ENCODE measurements at regions not wholly inside any gene's neighbourhood (a gene's known extent, or its start where the extent isn't known, plus 50 kb on each side); places are given as distances from the start of the nearest gene placed in this dataset.
"Not testable (repeated sequence)": the region's sequence is repeated elsewhere in the genome, so short reads cannot be mapped to it uniquely, and the experiment has no call there.

- Histone ChIP-seq H3K27ac (no peak overlapping the region), H3K4me1 (no peaks in the 10 kb centered on the region), H3K4me3 (no peak overlapping the region), H3K9me3 (peaks cover 0 to 14% (median 0%) of the 10 kb centered on the region in 3 donors), H3K27me3 (peaks cover 14% of the 10 kb centered on the region), H3K36me3 (no peaks in the 10 kb centered on the region)
- WGBS, 2 donors (ENCODE audit: low coverage in 1 of 2): 34 to 56% methylated on average over 2 to 4 of the region's 4 CpGs
- TF ChIP-seq EP300 (IDR thresholded peaks at IDR 0.05) (no peak), POLR2A (IDR thresholded peaks at IDR 0.05) (no peak), CTCF (IDR thresholded peaks at IDR 0.05) (no peak)
- ATAC-seq: no peak
Measured at GRCh38 chr9:21533597-21533996, 51.5 kb upstream of the IFNE start.

DNA sequence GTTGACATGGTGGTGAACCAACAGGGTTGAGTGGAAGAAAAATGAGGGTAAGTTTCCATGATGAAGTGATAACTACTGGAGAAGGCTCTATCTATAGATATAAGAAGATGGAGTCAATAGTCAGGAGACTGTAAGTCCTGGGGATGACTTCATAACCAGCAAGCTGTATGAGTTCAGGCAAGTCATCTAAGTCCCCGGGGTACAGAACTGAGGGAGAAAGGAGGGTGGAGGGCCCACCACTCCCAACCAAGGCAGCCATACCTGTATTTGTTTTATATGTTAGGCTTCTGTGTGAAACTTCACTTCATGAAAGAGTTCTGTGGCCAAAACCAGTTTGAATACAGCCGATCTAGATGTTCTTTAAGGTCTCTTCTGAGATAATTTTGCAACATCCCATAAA lies 53.3 kb upstream of the IFNE start:
- Histone ChIP-seq H3K27me3 (peaks cover 13% of the 10 kb centered on the region), H3K4me1 (no peaks in the 10 kb centered on the region), H3K4me3 (no peak overlapping the region), H3K36me3 (no peaks in the 10 kb centered on the region), H3K9me3 (peaks cover 0 to 5% (median 0%) of the 10 kb centered on the region in 3 donors), H3K27ac (no peak overlapping the region)
- ATAC-seq: no peak
- WGBS, 2 donors (ENCODE audit: low coverage in 1 of 2): 64 to 100% methylated on average over 2 of the region's 2 CpGs
- no peak for TF ChIP-seq CTCF (IDR thresholded peaks at IDR 0.05)
- TF ChIP-seq POLR2A (IDR thresholded peaks at IDR 0.05): no peak
- no peak for TF ChIP-seq POLR2AphosphoS5 (IDR thresholded peaks at IDR 0.05)
- no peak for TF ChIP-seq EP300 (IDR thresholded peaks at IDR 0.05)

- no peaks in the 10 kb centered on the region for H3K27me3 ChIP-seq
- no peak overlapping the region for H3K27ac ChIP-seq
- H3K4me3 ChIP-seq: no peak overlapping the region
- no peaks in the 10 kb centered on the region for H3K36me3 ChIP-seq
- TF ChIP-seq POLR2AphosphoS5 (IDR thresholded peaks at IDR 0.05): no peak
- TF ChIP-seq CTCF (IDR thresholded peaks at IDR 0.05): no peak
- no peak for TF ChIP-seq EP300 (IDR thresholded peaks at IDR 0.05)
- TF ChIP-seq POLR2A (IDR thresholded peaks at IDR 0.05): no peak
- WGBS, 2 donors (ENCODE audit: low coverage in 1 of 2): 20 to 39% methylated on average over 1 to 2 of the region's 2 CpGs
- no peaks in the 10 kb centered on the region for H3K4me1 ChIP-seq
- ATAC-seq: no peak
- H3K9me3 ChIP-seq: peaks cover 0 to 4% (median 0%) of the 10 kb centered on the region in 3 donors
Measured at GRCh38 chr9:21542787-21543186, 60.7 kb upstream of the IFNE start.

- no peak overlapping the region for H3K4me3 ChIP-seq
- 77 to 100% methylated on average over 1 to 4 of the region's 4 CpGs for whole genome bisulfite sequencing, 2 donors (ENCODE audit: low coverage in 1 of 2)
- H3K4me1 ChIP-seq: no peaks in the 10 kb centered on the region
- H3K9me3 ChIP-seq: peaks cover 0 to 4% (median 0%) of the 10 kb centered on the region in 3 donors
- H3K36me3 ChIP-seq: no peaks in the 10 kb centered on the region
- H3K27me3 ChIP-seq: no peaks in the 10 kb centered on the region
- no peak for TF ChIP-seq POLR2A (IDR thresholded peaks at IDR 0.05)
- TF ChIP-seq POLR2AphosphoS5 (IDR thresholded peaks at IDR 0.05): no peak
- no peak for TF ChIP-seq CTCF (IDR thresholded peaks at IDR 0.05)
- no peak for TF ChIP-seq EP300 (IDR thresholded peaks at IDR 0.05)
- no peak for ATAC-seq
- H3K27ac ChIP-seq: no peak overlapping the region
Measured at GRCh38 chr9:21543187-21543586, 61.1 kb upstream of the IFNE start.

- 67 to 73% methylated on average over 4 of the region's 4 CpGs for WGBS, 2 donors (ENCODE audit: low coverage in 1 of 2)
- not testable (repeated sequence) for H3K4me3 ChIP-seq, ATAC-seq, H3K36me3 ChIP-seq, H3K27ac ChIP-seq, H3K9me3 ChIP-seq, H3K27me3 ChIP-seq, H3K4me1 ChIP-seq
Measured at GRCh38 chr9:21543816-21544215, 61.7 kb upstream of the IFNE start.

Measured in gastroesophageal sphincter (tissue), 4 donors.